A673 (cell line): ENCODE measurements at regions not wholly inside any gene's neighbourhood (a gene's known extent, or its start where the extent isn't known, plus 50 kb on each side); places are given as distances from the start of the nearest gene placed in this dataset.

Experiments
- BruUV-seq: library from RNA; stranded (reverse); fragments of 400-500 nt; replicated peaks from 2 replicates; lab custom pipeline; 2021; lab: Mats Ljungman, UMichigan
- CTCF ChIA-PET: fragments of 300-600 bp; sonication (Branson Sonifier 250); formaldehyde crosslinking; loops from one replicate; lab custom pipeline; 2022; ENCODE audit warnings: antibody characterized with exemption; lab: Charles Lee
- POLR2A ChIA-PET: fragments of 300-600 bp; sonication (Branson Sonifier 250); formaldehyde crosslinking; loops from one replicate; lab custom pipeline; 2022; ENCODE audit warnings: antibody characterized with exemption; ENCODE audit not compliant: low non-redundant PET; lab: Charles Lee
- DNase-seq: peaks from one replicate; pipeline ENCODE4 v3.0.0-alpha.2; 2015; ENCODE audit warnings: low spot score
- H3K27ac ChIP-seq: fragments of 200-600 bp; sonication (generic); 2 replicates; pipeline ENCODE4 v1.5.1; 2016; ENCODE audit warnings: mixed run types, low read depth, mild to moderate bottlenecking, mixed read lengths, antibody characterized with exemption, low read length; ENCODE audit not compliant: poor library complexity, severe bottlenecking
- H3K27me3 ChIP-seq: fragments of 200-600 bp; sonication (generic); replicated peaks from 2 replicates; pipeline ENCODE4 v1.6.1; 2017; ENCODE audit warnings: mixed run types, low read depth, mild to moderate bottlenecking, mixed read lengths, antibody characterized with exemption, low read length; ENCODE audit not compliant: insufficient read depth, poor library complexity
- H3K36me3 ChIP-seq: fragments of 200-600 bp; sonication (generic); 2 replicates; pipeline ENCODE4 v1.6.1; 2016; ENCODE audit warnings: mixed run types, mild to moderate bottlenecking, mixed read lengths, antibody characterized with exemption, low read length; ENCODE audit not compliant: insufficient read depth, poor library complexity, severe bottlenecking
- H3K4me1 ChIP-seq: fragments of 200-600 bp; sonication (generic); 2 replicates; pipeline ENCODE4 v1.6.1; 2017; ENCODE audit warnings: mixed run types, mild to moderate bottlenecking, mixed read lengths, antibody characterized with exemption, low read length; ENCODE audit not compliant: insufficient read depth, poor library complexity, severe bottlenecking
- H3K4me3 ChIP-seq: fragments of 200-600 bp; sonication (generic); 2 replicates; pipeline ENCODE4 v1.5.1; 2016; ENCODE audit warnings: low read depth, mixed run types, mild to moderate bottlenecking, mixed read lengths, low read length; ENCODE audit not compliant: poor library complexity, severe bottlenecking
- H3K9me3 ChIP-seq: fragments of 200-600 bp; sonication (generic); 2 replicates; pipeline ENCODE4 v1.6.1; 2016; ENCODE audit warnings: mixed run types, low read depth, mild to moderate bottlenecking, mixed read lengths, antibody characterized with exemption, low read length; ENCODE audit not compliant: poor library complexity, severe bottlenecking
- EZH2 ChIP-seq: fragments of 200-600 bp; sonication (generic); IDR thresholded peaks from 2 replicates; pipeline ENCODE4 v1.6.1; 2017; ENCODE audit warnings: borderline replicate concordance, low read depth, mild to moderate bottlenecking, mixed read lengths, antibody characterized with exemption, low read length; ENCODE audit not compliant: poor library complexity, severe bottlenecking
- intact Hi-C: fragments of 100-400 bp; cut with micrococcal nuclease; formaldehyde crosslinking; loops from one replicate; pipeline ENCODE4 v1.10.0; 2022; ENCODE audit not compliant: unreplicated experiment
- TF ChIP-seq, protein P1 (sequence below): fragments of 300-800, 200-600 bp; sonication (generic); conservative IDR thresholded peaks from 2 replicates; pipeline ENCODE4 v1.5.1; 2017; ENCODE audit warnings: low read depth, mild to moderate bottlenecking, antibody characterized with exemption, low read length, moderate library complexity, mixed read lengths

DNA sequence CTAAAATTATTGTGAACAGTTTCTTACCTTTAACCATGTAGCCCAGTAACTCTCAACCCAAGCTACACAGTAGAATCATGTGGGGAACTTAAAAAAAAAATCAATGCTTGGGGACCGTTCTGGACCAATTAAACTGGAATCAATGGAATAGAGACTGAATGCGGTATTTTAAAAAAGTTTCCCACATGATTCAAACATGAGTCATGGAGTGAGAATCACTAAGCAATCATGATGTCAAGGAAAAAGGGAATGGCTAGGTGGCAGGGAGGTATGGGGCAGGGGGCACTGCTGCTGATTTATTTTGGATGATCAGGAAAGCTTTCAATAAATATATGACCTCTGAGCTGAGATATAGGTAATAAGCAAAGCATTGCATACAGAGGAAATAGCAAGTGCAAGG, 250.5 kb upstream of the RORA start:
- no peak for TF ChIP-seq EZH2
- TF ChIP-seq, protein P1, sequence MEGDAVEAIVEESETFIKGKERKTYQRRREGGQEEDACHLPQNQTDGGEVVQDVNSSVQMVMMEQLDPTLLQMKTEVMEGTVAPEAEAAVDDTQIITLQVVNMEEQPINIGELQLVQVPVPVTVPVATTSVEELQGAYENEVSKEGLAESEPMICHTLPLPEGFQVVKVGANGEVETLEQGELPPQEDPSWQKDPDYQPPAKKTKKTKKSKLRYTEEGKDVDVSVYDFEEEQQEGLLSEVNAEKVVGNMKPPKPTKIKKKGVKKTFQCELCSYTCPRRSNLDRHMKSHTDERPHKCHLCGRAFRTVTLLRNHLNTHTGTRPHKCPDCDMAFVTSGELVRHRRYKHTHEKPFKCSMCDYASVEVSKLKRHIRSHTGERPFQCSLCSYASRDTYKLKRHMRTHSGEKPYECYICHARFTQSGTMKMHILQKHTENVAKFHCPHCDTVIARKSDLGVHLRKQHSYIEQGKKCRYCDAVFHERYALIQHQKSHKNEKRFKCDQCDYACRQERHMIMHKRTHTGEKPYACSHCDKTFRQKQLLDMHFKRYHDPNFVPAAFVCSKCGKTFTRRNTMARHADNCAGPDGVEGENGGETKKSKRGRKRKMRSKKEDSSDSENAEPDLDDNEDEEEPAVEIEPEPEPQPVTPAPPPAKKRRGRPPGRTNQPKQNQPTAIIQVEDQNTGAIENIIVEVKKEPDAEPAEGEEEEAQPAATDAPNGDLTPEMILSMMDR, result no peak
- no peak overlapping the region for H3K27ac ChIP-seq
- no peak overlapping the region for H3K4me3 ChIP-seq
- no peaks in the 10 kb centered on the region for H3K27me3 ChIP-seq
- H3K4me1 ChIP-seq, result no peaks in the 10 kb centered on the region
- no peaks in the 10 kb centered on the region for H3K9me3 ChIP-seq
- BruUV-seq, result no TSS peak
- no peak for DNase-seq
- intact Hi-C loops, result no loop called here
- ChIA-PET POLR2A (no interaction called here), CTCF (no interaction called here)
- no peaks in the 10 kb centered on the region for H3K36me3 ChIP-seq

- ChIA-PET POLR2A (no interaction called here), CTCF (no interaction called here)
- intact Hi-C loops, result no loop called here
- Histone ChIP-seq H3K27ac (no peak overlapping the region), H3K36me3 (no peaks in the 10 kb centered on the region), H3K4me3 (no peak overlapping the region), H3K27me3 (no peaks in the 10 kb centered on the region), H3K9me3 (no peaks in the 10 kb centered on the region), H3K4me1 (no peaks in the 10 kb centered on the region)
- TF ChIP-seq EZH2, result no peak
- TF ChIP-seq, protein P1, result no peak
- no TSS peak for BruUV-seq
- DNase-seq, result no peak
Observed at GRCh38 chr15:61476741-61477140, 247.6 kb upstream of the RORA start.

GRCh38 chr15:61474796-61475195, 245.7 kb upstream of the RORA start:
- no TSS peak for BruUV-seq
- Histone ChIP-seq H3K4me3 (no peak overlapping the region), H3K9me3 (no peaks in the 10 kb centered on the region), H3K27ac (no peak overlapping the region), H3K36me3 (no peaks in the 10 kb centered on the region), H3K27me3 (no peaks in the 10 kb centered on the region), H3K4me1 (no peaks in the 10 kb centered on the region)
- DNase-seq, result no peak
- CTCF ChIA-PET, result no interaction called here
- POLR2A ChIA-PET, result no interaction called here
- TF ChIP-seq, protein P1, result no peak
- no peak for TF ChIP-seq EZH2
- intact Hi-C loops, result no loop called here
